ENCODE measurements at regions not wholly inside any gene's neighbourhood (a gene's known extent, or its start where the extent isn't known, plus 50 kb on each side); places are given as distances from the start of the nearest gene placed in this dataset.
A peak's percentile ranks its signal among the peaks of the same experiment; 100 is the strongest.

DNA sequence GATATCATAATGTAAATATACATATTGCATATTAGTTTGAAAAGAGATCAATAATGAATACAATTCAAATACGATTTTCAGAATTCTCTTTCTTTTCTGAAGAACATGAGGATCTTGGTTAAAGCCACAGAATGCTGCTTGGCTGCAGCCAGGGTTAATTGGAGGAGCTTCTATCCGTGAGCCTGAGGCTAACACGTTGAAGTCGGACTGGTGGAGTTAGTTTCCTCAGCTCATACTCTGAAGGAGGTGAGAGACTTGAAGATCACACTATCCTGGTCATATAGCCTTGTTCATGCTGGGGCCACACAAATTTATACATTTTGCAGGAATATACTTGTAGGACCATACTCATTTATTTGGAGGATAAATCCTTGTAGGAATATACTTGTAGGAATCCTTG lies 335.8 kb downstream of the TRIB2 start:
- H3K79me2 ChIP-seq (ENCODE audit: control insufficient read depth, insufficient read depth, low read length), result no peaks in the 10 kb centered on the region
- in situ Hi-C loops (cut with MboI), result no loop called here
- H3K9ac ChIP-seq (ENCODE audit: insufficient read depth in 1 of 2, low read depth in 2 of 2, low read length in 2 of 2), result no peak overlapping the region
- no peaks in the 10 kb centered on the region for H4K20me1 ChIP-seq (replicated peaks; ENCODE audit: control insufficient read depth, insufficient read depth, low read length)
- H3K4me3 ChIP-seq, result no peak overlapping the region
- no peaks in the 10 kb centered on the region for H3K36me3 ChIP-seq (ENCODE audit: control insufficient read depth, insufficient read depth, low read length)
- no peak overlapping the region for H3K27ac ChIP-seq (ENCODE audit: extremely low read depth, low read depth, low read length)
- peak overlapping the region; percentile 17; the same call in 1 of the 2 replicates for H2AFZ ChIP-seq (ENCODE audit: low read depth, low read length)
- H3K9me1 ChIP-seq (ENCODE audit: control insufficient read depth, insufficient read depth, low read length), result no peaks in the 10 kb centered on the region
- no peaks in the 10 kb centered on the region; a peak in 3 of 5 replicates for H3K4me1 ChIP-seq (replicated peaks in 1 of 2; ENCODE audit: control insufficient read depth in 2 of 2, insufficient read depth in 2 of 2, low read length in 2 of 2)
- CTCF ChIA-PET (ENCODE audit: low intra/inter-chr PET ratio), result no interaction called here
- no TSS peak for BruUV-seq (replicated peaks)
- no peak for DNase-seq (ENCODE audit: extremely low read depth in 1 of 4, low spot score in 3 of 4)
- no peaks in the 10 kb centered on the region for H3K27me3 ChIP-seq (ENCODE audit: control insufficient read depth in 2 of 2, insufficient read depth in 2 of 2, low read length in 2 of 2)
- intact Hi-C loops (cut with micrococcal nuclease), result no loop called here
- POLR2A ChIA-PET, result interaction anchor here (0.8 kb wide), 1 partner anchor 17 kb away, joined by 3 read pairs; no protein-coding TSS in a partner anchor
- 6% methylated on average over 4 of the region's 4 CpGs for WGBS (ENCODE audit: insufficient coverage, low coverage, missing lambda C conversion rate)
- FAIRE-seq, result no peak
- H3K4me2 ChIP-seq (ENCODE audit: insufficient read depth, low read length), result no peak overlapping the region
- ATAC-seq, result peak; percentile 76
- no peaks in the 10 kb centered on the region for H3K9me3 ChIP-seq (replicated peaks; ENCODE audit: control insufficient read depth, insufficient read depth, low read depth, low read length)
- no peak for TF ChIP-seq HMGN3 (IDR thresholded peaks at IDR 0.05; ENCODE audit: borderline replicate concordance, extremely low read depth, insufficient read length, low read depth, low read length)
- no peak for TF ChIP-seq ZNF586 (CRISPR knock-in tag; conservative IDR thresholded peaks at IDR 0.05)
- TF ChIP-seq GATAD2A (IDR thresholded peaks at IDR 0.05), result no peak
- TF ChIP-seq JUNB (CRISPR knock-in tag; conservative IDR thresholded peaks at IDR 0.05), result no peak
- no peak for TF ChIP-seq ZNF444 (CRISPR knock-in tag; IDR thresholded peaks at IDR 0.05)
- TF ChIP-seq ZNF512 (tag; IDR thresholded peaks at IDR 0.05), result no peak
- no peak for TF ChIP-seq SRSF1 (IDR thresholded peaks at IDR 0.05; ENCODE audit: low read depth, low read length)
- TF ChIP-seq ATF1 (CRISPR knock-in tag; IDR thresholded peaks at IDR 0.05), result no peak
- no peak for TF ChIP-seq ATF1 (tag; IDR thresholded peaks at IDR 0.05)
- no peak for TF ChIP-seq NR2C2 (CRISPR knock-in tag; IDR thresholded peaks at IDR 0.05)
- TF ChIP-seq NR2C2 (tag; IDR thresholded peaks at IDR 0.05), result no peak
